K562 (cell line): ENCODE measurements at regions not wholly inside any gene's neighbourhood (a gene's known extent, or its start where the extent isn't known, plus 50 kb on each side); places are given as distances from the start of the nearest gene placed in this dataset.
A peak's percentile ranks its signal among the peaks of the same experiment; 100 is the strongest.

Source experiments
- ATAC-seq: fragments of 200-7000 bp; cut with Tn5 transposase; 3 replicates; pipeline ENCODE4 v1.9.1; 2020; ENCODE audit warnings: moderate library complexity
- BruUV-seq: library from RNA; stranded (reverse); fragments of 400-500 nt; replicated peaks from 2 replicates; lab custom pipeline; 2021; lab: Mats Ljungman, UMichigan
- CTCF ChIA-PET: fragments of 300-600 bp; formaldehyde crosslinking; extraction: SDS; loops from one replicate; lab custom pipeline; 2021; ENCODE audit warnings: low intra/inter-chr PET ratio; lab: Yijun Ruan, JAX
- POLR2A ChIA-PET: fragments of 300-600, 350-650 bp; sonication (Branson Sonifier 250); formaldehyde crosslinking; extraction: SDS; loops from one replicate; lab custom pipeline; 2021; ENCODE audit warnings: antibody characterized with exemption, inconsistent platforms; lab: Yijun Ruan, JAX
- DNase-seq, 4 experiments: peaks; one replicate each; pipeline versions ENCODE4 v3.0.0 to v3.0.0-alpha.2; 2011 to 2018; ENCODE audit warnings: low spot score in 3 of 4, mixed read lengths in 3 of 4; ENCODE audit errors: extremely low read depth in 1 of 4
- FAIRE-seq: peaks from 2 replicates; lab custom pipeline; 2011; peaks lifted over from hg19 to GRCh38; lab: Jason Lieb, UNC
- H2AFZ ChIP-seq: 2 replicates; pipeline ENCODE4 v1.6.0; 2011; ENCODE audit warnings: low read depth, low read length, control low read depth, inconsistent platforms
- H3K27ac ChIP-seq: fragments of 200-600 bp; 3 replicates; pipeline ENCODE4 v1.8.0; 2011; ENCODE audit warnings: low read depth, mild to moderate bottlenecking, control low read depth, inconsistent platforms, low read length, moderate library complexity, mixed read lengths; ENCODE audit errors: extremely low read depth
- H3K27me3 ChIP-seq, 2 experiments: fragments of 300-600 bp in 1 of 2; 2 replicates in 1 of 2; 3 replicates in 1 of 2; pipeline versions ENCODE4 v1.6.0 to v1.8.0; 2011; ENCODE audit warnings: inconsistent platforms in 2 of 2, low read length in 2 of 2, mild to moderate bottlenecking in 1 of 2, mixed read lengths in 1 of 2, moderate library complexity in 1 of 2; ENCODE audit not compliant: control insufficient read depth in 2 of 2, insufficient read depth in 2 of 2
- H3K36me3 ChIP-seq: fragments of 300-600 bp; 3 replicates; pipeline ENCODE4 v1.8.0; 2011; ENCODE audit warnings: mild to moderate bottlenecking, low read length, inconsistent platforms; ENCODE audit not compliant: control insufficient read depth, insufficient read depth
- H3K4me1 ChIP-seq, 2 experiments: fragments of 200-600 bp in 1 of 2; replicated peaks in 1 of 2; 2 replicates in 1 of 2; 3 replicates in 1 of 2; pipeline versions ENCODE4 v1.5.1 to v1.8.0; 2011; ENCODE audit warnings: inconsistent platforms in 2 of 2, low read length in 2 of 2, mild to moderate bottlenecking in 1 of 2, mixed read lengths in 1 of 2, moderate library complexity in 1 of 2; ENCODE audit not compliant: control insufficient read depth in 2 of 2, insufficient read depth in 2 of 2
- H3K4me2 ChIP-seq: 2 replicates; pipeline ENCODE4 v1.6.1; 2011; ENCODE audit warnings: low read length, control low read depth, inconsistent platforms, mixed read lengths; ENCODE audit not compliant: insufficient read depth
- H3K4me3 ChIP-seq: fragments of 200-600 bp; sonication (generic), shearing (Covaris generic); 2 replicates; pipeline ENCODE4 v1.5.1; 2016; ENCODE audit warnings: control low read depth, inconsistent platforms
- H3K79me2 ChIP-seq: fragments of 200-600 bp; 3 replicates; pipeline ENCODE4 v1.8.0; 2011; ENCODE audit warnings: low read length, inconsistent platforms; ENCODE audit not compliant: control insufficient read depth, insufficient read depth
- H3K9ac ChIP-seq, 2 experiments: 2 replicates each; pipeline versions ENCODE4 v1.6.0 to v1.6.1; 2011; ENCODE audit warnings: low read depth in 2 of 2, low read length in 2 of 2, control low read depth in 1 of 2, inconsistent platforms in 1 of 2, mild to moderate bottlenecking in 1 of 2, mixed read lengths in 1 of 2; ENCODE audit not compliant: insufficient read depth in 1 of 2
- H3K9me1 ChIP-seq: one replicate; pipeline ENCODE4 v1.6.0; 2011; ENCODE audit warnings: inconsistent platforms, mild to moderate bottlenecking, low read length, moderate library complexity; ENCODE audit not compliant: control insufficient read depth, insufficient read depth
- H3K9me3 ChIP-seq: replicated peaks from 2 replicates; pipeline ENCODE4 v1.5.1; 2011; ENCODE audit warnings: low read depth, low read length, inconsistent platforms; ENCODE audit not compliant: control insufficient read depth, insufficient read depth
- H4K20me1 ChIP-seq: replicated peaks from 2 replicates; pipeline ENCODE4 v1.6.1; 2011; ENCODE audit warnings: low read length, inconsistent platforms, mixed read lengths; ENCODE audit not compliant: control insufficient read depth, insufficient read depth
- ATF1 ChIP-seq, 2 experiments: fragments of 450-650 bp in 1 of 2; IDR thresholded peaks; 2 replicates each; pipeline ENCODE4 v1.6.1; 2016; ENCODE audit warnings: missing compliant biosample characterization in 1 of 2, missing genetic modification characterization in 1 of 2
- CREM ChIP-seq: IDR thresholded peaks from 2 replicates; pipeline ENCODE4 v1.6.1; 2014; ENCODE audit warnings: antibody characterized with exemption, low read depth
- ESRRA ChIP-seq: fragments of 450-650 bp; IDR thresholded peaks from 2 replicates; pipeline ENCODE4 v1.6.1; 2014; ENCODE audit warnings: low read depth, mild to moderate bottlenecking, moderate library complexity, borderline replicate concordance
- KHSRP ChIP-seq: fragments of 450-650 bp; IDR thresholded peaks from 2 replicates; pipeline ENCODE4 v1.6.1; 2017
- RBM15 ChIP-seq: fragments of 200-400 bp; formaldehyde crosslinking; IDR thresholded peaks from 2 replicates; pipeline ENCODE4 v1.6.1; 2018; ENCODE audit warnings: mild to moderate bottlenecking, low read length, moderate library complexity; ENCODE audit not compliant: insufficient read depth
- RHOXF2B ChIP-seq: fragments of 250-450 bp; sonication (Bioruptor Pico); conservative IDR thresholded peaks from 2 replicates; pipeline ENCODE4 v1.5.1; 2021
- ZBTB17 ChIP-seq: fragments of 450-650 bp; formaldehyde crosslinking; IDR thresholded peaks from 2 replicates; pipeline ENCODE4 v1.4.0; 2020; ENCODE audit warnings: mild to moderate bottlenecking
- ZNF175 ChIP-seq: fragments of 200-800 bp; sonication (Bioruptor generic); IDR thresholded peaks from 2 replicates; pipeline ENCODE4 v1.6.1; 2016; ENCODE audit warnings: low read depth, mild to moderate bottlenecking, missing genetic modification characterization, missing compliant biosample characterization
- WGBS: fragments of 100-300 bp; shearing (Covaris generic); methylation state at CpG from one replicate; pipeline ENCODE4 v1.1.6; 2016; ENCODE audit warnings: low coverage, mixed read lengths; ENCODE audit not compliant: insufficient coverage; ENCODE audit errors: missing lambda C conversion rate; 5-methylcytosine and 5-hydroxymethylcytosine counted together
- in situ Hi-C: fragments of 300-500 bp; cut with MboI; formaldehyde crosslinking; loops from 4 replicates; pipeline ENCODE4 v1.15.0; 2018; ENCODE audit warnings: inconsistent platforms, mixed read lengths
- intact Hi-C: fragments of 100-400 bp; cut with micrococcal nuclease; formaldehyde crosslinking; loops from 2 replicates; pipeline ENCODE4 v1.14.2; 2022
- TF ChIP-seq, protein P1 (sequence below): fragments of 450-650 bp; IDR thresholded peaks from 2 replicates; pipeline ENCODE4 v1.6.1; 2016; ENCODE audit warnings: missing biosample characterization, missing genetic modification characterization

DNA sequence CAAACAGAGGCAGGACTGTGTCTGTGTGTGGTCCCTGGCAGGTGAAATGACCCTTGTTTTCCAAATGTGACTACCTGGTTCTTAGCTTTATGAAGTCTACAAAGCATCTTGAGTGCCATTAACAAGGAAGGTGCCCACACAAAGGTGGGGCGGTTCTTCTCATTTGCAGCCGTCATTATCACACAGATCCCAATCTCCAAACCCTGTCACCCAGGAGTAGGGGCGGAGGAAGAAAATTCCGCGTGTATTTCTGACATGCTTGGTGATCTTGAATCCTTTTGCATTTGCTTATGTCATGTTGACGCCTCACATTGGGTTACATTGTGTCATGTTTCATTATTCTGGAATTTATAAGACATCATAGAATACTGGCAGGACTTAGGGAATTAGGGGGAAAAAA is 277.3 kb downstream of the VRK1 start:
- H4K20me1 ChIP-seq: no peaks in the 10 kb centered on the region
- BruUV-seq: no TSS peak
- no peak for FAIRE-seq
- no peak overlapping the region for H3K4me2 ChIP-seq
- no peak overlapping the region for H3K27ac ChIP-seq
- no peak overlapping the region for H3K4me3 ChIP-seq
- CTCF ChIA-PET: no interaction called here
- peaks cover 0 to 4% of the 10 kb centered on the region in 2 experiments; a peak in 2 of 5 replicates for H3K27me3 ChIP-seq
- intact Hi-C loops (no loop called here), in situ Hi-C loops (no loop called here)
- no peak overlapping the region for H3K9ac ChIP-seq
- DNase-seq: no peak
- POLR2A ChIA-PET: interaction anchor here (0.7 kb wide), 1 partner anchor 19 kb away, joined by 3 read pairs; no protein-coding TSS in a partner anchor
- no peaks in the 10 kb centered on the region for H3K36me3 ChIP-seq
- H3K9me1 ChIP-seq: no peaks in the 10 kb centered on the region
- no peak overlapping the region for H2AFZ ChIP-seq
- H3K9me3 ChIP-seq: no peaks in the 10 kb centered on the region
- 2% methylated on average over 6 of the region's 6 CpGs for WGBS
- H3K79me2 ChIP-seq: no peaks in the 10 kb centered on the region
- TF ChIP-seq ZNF175 (no peak), KHSRP (no peak), CREM (0 out of 2 replicates have a peak, but pooled peaks have one; percentile 26), ATF1 (CRISPR knock-in tag; IDR thresholded peaks at IDR 0.05) (no peak), ATF1 (tag; IDR thresholded peaks at IDR 0.05) (0 out of 2 replicates have a peak, but pooled peaks have one; percentile 27), RBM15 (no peak)
- peaks cover 5 to 19% of the 10 kb centered on the region in 2 experiments; a peak in 3 of 5 replicates for H3K4me1 ChIP-seq
- ATAC-seq: no peak

DNA sequence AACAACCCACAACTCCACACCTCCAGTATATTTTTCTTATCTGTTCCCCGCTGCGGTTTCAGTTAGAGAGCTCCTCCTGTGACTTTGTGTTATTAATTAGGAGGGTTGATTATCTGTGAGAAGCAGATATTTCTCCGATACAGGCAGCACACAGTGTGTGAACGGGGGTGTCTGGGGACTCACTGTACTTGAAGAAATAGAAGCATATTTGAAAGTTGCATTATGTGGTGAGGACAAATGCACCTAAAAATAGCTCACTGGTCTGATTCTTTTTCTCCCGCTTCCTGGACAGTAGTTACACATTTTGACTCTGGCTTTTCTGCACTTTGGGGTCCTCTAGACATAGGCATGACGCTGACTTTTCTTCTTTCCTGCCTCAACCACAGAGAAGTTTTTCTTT is 277.7 kb downstream of the VRK1 start:
- WGBS: 0% methylated on average over 6 of the region's 6 CpGs
- no TSS peak for BruUV-seq

More for the DNA sequence above, 277.7 kb downstream of the VRK1 start:
- Histone ChIP-seq H3K27ac (no peak overlapping the region), H3K4me1 (peaks cover 5 to 19% of the 10 kb centered on the region in 2 experiments; a peak in 3 of 5 replicates), H4K20me1 (no peaks in the 10 kb centered on the region), H3K9me1 (no peaks in the 10 kb centered on the region), H3K36me3 (no peaks in the 10 kb centered on the region), H3K4me3 (no peak overlapping the region), H3K9me3 (no peaks in the 10 kb centered on the region), H3K4me2 (no peak overlapping the region), H2AFZ (no peak overlapping the region), H3K27me3 (peaks cover 0 to 4% of the 10 kb centered on the region in 2 experiments; a peak in 2 of 5 replicates), H3K79me2 (no peaks in the 10 kb centered on the region), H3K9ac (no peak overlapping the region)
- POLR2A ChIA-PET: interaction anchor here (0.7 to 0.8 kb wide), 2 partner anchors 16 to 19 kb away, joined by 3 read pairs; no protein-coding TSS in a partner anchor
- CTCF ChIA-PET: no interaction called here
- in situ Hi-C loops: no loop called here
- FAIRE-seq: no peak
- DNase-seq: no peak
- intact Hi-C loops: no loop called here
- ATAC-seq: no peak
- TF ChIP-seq, protein P1, sequence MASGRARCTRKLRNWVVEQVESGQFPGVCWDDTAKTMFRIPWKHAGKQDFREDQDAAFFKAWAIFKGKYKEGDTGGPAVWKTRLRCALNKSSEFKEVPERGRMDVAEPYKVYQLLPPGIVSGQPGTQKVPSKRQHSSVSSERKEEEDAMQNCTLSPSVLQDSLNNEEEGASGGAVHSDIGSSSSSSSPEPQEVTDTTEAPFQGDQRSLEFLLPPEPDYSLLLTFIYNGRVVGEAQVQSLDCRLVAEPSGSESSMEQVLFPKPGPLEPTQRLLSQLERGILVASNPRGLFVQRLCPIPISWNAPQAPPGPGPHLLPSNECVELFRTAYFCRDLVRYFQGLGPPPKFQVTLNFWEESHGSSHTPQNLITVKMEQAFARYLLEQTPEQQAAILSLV (tag): no peak
- TF ChIP-seq ESRRA: peak; percentile 37; the same call in 1 of the 2 replicates
- TF ChIP-seq ZBTB17: no peak
- no peak for TF ChIP-seq RHOXF2B (CRISPR knock-in tag)
